D721Med (cell line): ENCODE measurements at regions not wholly inside any gene's neighbourhood (a gene's known extent, or its start where the extent isn't known, plus 50 kb on each side); places are given as distances from the start of the nearest gene placed in this dataset.

Experiments used
- DNase-seq: peaks from one replicate; pipeline ENCODE4 v3.0.0; 2011; ENCODE audit warnings: low spot score; ENCODE audit not compliant: insufficient read length
- FAIRE-seq: peaks from 2 replicates; lab custom pipeline; 2011; peaks lifted over from hg19 to GRCh38; lab: Jason Lieb, UNC
- CTCF ChIP-seq: IDR thresholded peaks from 2 replicates; pipeline ENCODE4 v1.5.1; 2012; ENCODE audit warnings: mild to moderate bottlenecking, control low read depth; ENCODE audit not compliant: insufficient read depth; ENCODE audit errors: missing control alignments

DNA sequence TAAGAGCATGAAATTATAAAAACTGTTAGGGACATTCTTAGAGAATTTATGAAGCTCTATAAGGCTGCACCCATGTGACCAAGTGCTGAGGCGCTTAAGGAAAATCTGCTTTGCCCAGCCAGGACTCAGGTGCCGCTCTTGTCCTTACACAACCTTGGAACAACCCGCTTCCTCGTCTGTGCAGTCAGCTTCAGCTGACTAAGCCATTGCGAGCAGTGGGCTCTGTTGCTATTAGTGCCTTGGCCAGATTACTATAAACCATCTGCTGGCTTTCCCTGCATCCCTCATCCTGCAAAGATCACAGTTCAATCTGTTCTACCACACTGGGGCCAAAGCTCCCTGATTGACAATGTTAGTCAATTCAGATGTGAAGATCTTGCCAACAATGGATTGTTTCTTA is 89.1 kb upstream of the E2F3 start:
- no peak for TF ChIP-seq CTCF
- DNase-seq: peak; percentile 33
- FAIRE-seq: peak; percentile 93

DNA sequence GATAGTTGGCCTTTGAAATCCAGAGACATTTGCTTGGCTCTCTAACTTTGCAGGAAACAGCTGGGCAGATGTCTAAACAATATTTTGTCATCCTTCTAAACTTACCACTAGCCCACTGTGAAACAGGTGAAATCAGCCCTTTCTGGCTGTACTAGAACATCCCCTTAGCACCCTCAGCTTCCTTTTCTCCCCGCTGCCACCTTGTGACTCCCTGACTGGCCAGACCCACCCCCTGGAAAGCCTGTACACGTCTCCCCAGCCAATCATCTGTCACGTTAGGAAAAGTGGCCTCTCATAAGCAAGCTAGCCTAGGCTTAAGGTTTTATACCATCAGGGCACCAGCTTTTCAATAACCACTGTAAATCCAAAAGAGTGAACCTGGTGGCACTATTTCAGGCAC is 88.6 kb upstream of the E2F3 start:
- no peak for FAIRE-seq
- DNase-seq: no peak
- no peak for TF ChIP-seq CTCF

GRCh38 chr6:20313960-20314530 is 87.6 kb upstream of the E2F3 start:
- DNase-seq (no peak), FAIRE-seq (peak; percentile 63)
- no peak for TF ChIP-seq CTCF

DNA sequence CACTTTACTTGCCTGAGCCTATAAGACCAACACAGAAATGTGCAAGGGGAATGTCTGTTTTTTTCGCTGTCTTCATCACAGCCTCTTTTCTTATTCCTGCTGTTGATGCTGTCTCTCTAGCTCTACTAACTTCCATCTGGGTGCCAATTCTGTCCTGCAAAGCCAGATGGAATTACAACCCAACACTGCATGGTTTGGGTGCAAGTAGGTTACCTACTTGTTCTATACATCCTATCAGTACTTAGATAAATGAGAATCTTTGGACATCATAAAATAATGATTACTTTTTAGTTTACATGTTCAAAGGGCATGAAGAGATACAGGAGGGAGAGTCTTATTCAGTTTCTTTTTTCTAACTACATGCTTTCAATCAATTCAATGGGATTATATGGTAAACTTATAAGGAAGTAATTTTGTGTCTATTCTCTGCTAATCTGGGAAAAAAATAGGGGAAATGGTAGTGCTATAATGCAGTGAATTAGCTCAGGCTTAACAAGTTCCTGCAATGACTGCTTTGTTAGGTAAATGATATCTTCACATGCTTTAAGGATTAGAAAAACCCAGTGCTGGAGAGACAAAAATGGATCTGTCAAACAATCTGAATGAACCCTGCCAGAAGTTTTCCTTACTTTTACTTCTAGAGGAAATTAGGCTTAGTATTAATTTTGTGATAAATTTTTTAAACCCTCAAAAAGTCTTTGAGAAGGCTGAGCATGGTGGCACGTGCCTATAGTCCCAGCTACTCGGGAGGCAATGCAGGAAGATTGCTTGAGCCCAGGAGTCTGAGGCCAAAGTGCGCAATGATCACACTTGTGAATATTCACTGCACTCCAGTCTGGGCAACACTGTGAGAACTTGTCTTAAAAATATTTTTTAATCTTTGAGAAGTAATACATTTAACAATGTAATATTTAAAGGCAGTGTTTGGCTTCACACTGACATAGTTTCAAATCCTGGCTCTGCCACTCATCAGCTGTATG is 86.5 kb upstream of the E2F3 start:
- FAIRE-seq: no peak
- DNase-seq: no peak
- no peak for TF ChIP-seq CTCF

- TF ChIP-seq CTCF: no peak
- FAIRE-seq: no peak
- no peak for DNase-seq
Observed at GRCh38 chr6:20317430-20317829, 84.2 kb upstream of the E2F3 start.

GRCh38 chr6:20318851-20319387 is 82.8 kb upstream of the E2F3 start:
- no peak for DNase-seq
- TF ChIP-seq CTCF: no peak
- FAIRE-seq: no peak
